Neural cell (in vitro differentiated cells): ENCODE measurements at regions not wholly inside any gene's neighbourhood (a gene's known extent, or its start where the extent isn't known, plus 50 kb on each side); places are given as distances from the start of the nearest gene placed in this dataset.

ENCODE experiments used
- H2AFZ ChIP-seq: fragments of 200-600, 300-800 bp; sonication (generic), shearing (Covaris generic); 2 replicates; pipeline ENCODE4 v1.6.0; 2014; ENCODE audit warnings: low read depth, mild to moderate bottlenecking, antibody characterized with exemption, low read length, moderate library complexity
- H3F3A ChIP-seq: fragments of 200-600 bp; shearing (Covaris generic); 2 replicates; pipeline ENCODE4 v1.6.1; 2016; ENCODE audit warnings: mild to moderate bottlenecking, moderate library complexity, mixed read lengths, antibody characterized with exemption, low read length; ENCODE audit not compliant: insufficient read depth, poor library complexity, severe bottlenecking
- H3K27ac ChIP-seq: fragments of 200-600, 300-800 bp; sonication (generic), shearing (Covaris generic); 2 replicates; pipeline ENCODE4 v1.5.1; 2014; ENCODE audit warnings: mild to moderate bottlenecking, low read length, moderate library complexity
- H3K27me3 ChIP-seq: fragments of 300-800, 200-600 bp; sonication (generic), shearing (Covaris generic); 2 replicates; pipeline ENCODE4 v1.6.0; 2014; ENCODE audit warnings: mild to moderate bottlenecking, low read depth, low read length, moderate library complexity; ENCODE audit not compliant: insufficient read depth
- H3K36me3 ChIP-seq: fragments of 300-800, 200-600 bp; sonication (generic), shearing (Covaris generic); 2 replicates; pipeline ENCODE4 v1.5.1; 2014; ENCODE audit warnings: mild to moderate bottlenecking, antibody characterized with exemption, low read length, moderate library complexity; ENCODE audit not compliant: insufficient read depth
- H3K4me2 ChIP-seq: fragments of 300-800, 200-600 bp; sonication (generic), shearing (Covaris generic); 2 replicates; pipeline ENCODE4 v1.6.0; 2014; ENCODE audit warnings: mild to moderate bottlenecking, low read length
- H3K4me3 ChIP-seq: fragments of 300-800, 200-600 bp; sonication (generic), shearing (Covaris generic); 2 replicates; pipeline ENCODE4 v1.5.1; 2014; ENCODE audit warnings: mild to moderate bottlenecking, low read length, moderate library complexity
- H3K79me2 ChIP-seq: fragments of 200-600 bp; shearing (Covaris generic); replicated peaks from 2 replicates; pipeline ENCODE4 v1.6.0; 2014; ENCODE audit warnings: mild to moderate bottlenecking, low read length, moderate library complexity; ENCODE audit not compliant: insufficient read depth
- H3K9ac ChIP-seq: fragments of 300-800, 200-600 bp; sonication (generic), shearing (Covaris generic); 2 replicates; pipeline ENCODE4 v1.6.1; 2016; ENCODE audit warnings: mild to moderate bottlenecking, low read length, mixed read lengths
- H3K9me2 ChIP-seq: fragments of 200-600 bp; shearing (Covaris generic); 2 replicates; pipeline ENCODE4 v1.6.1; 2016; ENCODE audit warnings: mild to moderate bottlenecking, low read length, mixed read lengths; ENCODE audit not compliant: insufficient read depth
- H3K9me3 ChIP-seq: fragments of 200-600, 300-800 bp; sonication (generic), shearing (Covaris generic); 2 replicates; pipeline ENCODE4 v1.6.1; 2016; ENCODE audit warnings: mild to moderate bottlenecking, mixed run types, low read length, moderate library complexity, mixed read lengths
- H4K20me1 ChIP-seq: fragments of 200-600 bp; shearing (Covaris generic); 2 replicates; pipeline ENCODE4 v1.6.1; 2016; ENCODE audit warnings: mild to moderate bottlenecking, mixed run types; ENCODE audit not compliant: insufficient read depth
- EP300 ChIP-seq: fragments of 450-650 bp; conservative IDR thresholded peaks from 2 replicates; pipeline ENCODE4 v1.6.1; 2014; ENCODE audit warnings: antibody characterized with exemption, mild to moderate bottlenecking, moderate library complexity; ENCODE audit not compliant: poor library complexity, severe bottlenecking
- EZH2 ChIP-seq: fragments of 200-600, 300-800 bp; shearing (Covaris generic), sonication (generic); IDR thresholded peaks from 2 replicates; pipeline ENCODE4 v1.6.1; 2014; ENCODE audit warnings: antibody characterized with exemption, low read length, borderline replicate concordance, mild to moderate bottlenecking; ENCODE audit not compliant: insufficient read depth, poor library complexity, severe bottlenecking
- MXI1 ChIP-seq: fragments of 450-650 bp; conservative IDR thresholded peaks from 2 replicates; pipeline ENCODE4 v1.6.1; 2014; ENCODE audit warnings: antibody characterized with exemption, mild to moderate bottlenecking; ENCODE audit not compliant: poor library complexity, severe bottlenecking
- POLR2AphosphoS5 ChIP-seq: IDR thresholded peaks from 2 replicates; pipeline ENCODE4 v1.6.1; 2012
- RAD21 ChIP-seq: fragments of 450-650 bp; conservative IDR thresholded peaks from 2 replicates; pipeline ENCODE4 v1.6.1; 2014; ENCODE audit warnings: antibody characterized with exemption, mild to moderate bottlenecking, moderate library complexity
- SMC3 ChIP-seq: fragments of 450-650 bp; conservative IDR thresholded peaks from 2 replicates; pipeline ENCODE4 v1.6.1; 2014; ENCODE audit warnings: antibody characterized with exemption, mild to moderate bottlenecking, moderate library complexity; ENCODE audit not compliant: poor library complexity
- TAF1 ChIP-seq: IDR thresholded peaks from 2 replicates; pipeline ENCODE4 v1.6.1; 2012; ENCODE audit warnings: low read depth
- TF ChIP-seq, protein P1 (sequence below): fragments of 450-650 bp; IDR thresholded peaks from 2 replicates; pipeline ENCODE4 v1.5.1; 2014; ENCODE audit warnings: antibody characterized with exemption, mild to moderate bottlenecking, moderate library complexity; ENCODE audit not compliant: poor library complexity, severe bottlenecking
- TF ChIP-seq, protein P2 (sequence below): IDR thresholded peaks from 2 replicates; pipeline ENCODE4 v1.6.1; 2012; ENCODE audit warnings: borderline replicate concordance

- Histone ChIP-seq H3K27me3 (no peaks in the 10 kb centered on the region), H3K27ac (no peak overlapping the region), H3K9ac (no peak overlapping the region), H2AFZ (no peak overlapping the region), H3K9me3 (no peaks in the 10 kb centered on the region), H3K9me2 (no peaks in the 10 kb centered on the region), H3K36me3 (no peaks in the 10 kb centered on the region), H4K20me1 (no peaks in the 10 kb centered on the region), H3F3A (no peaks in the 10 kb centered on the region), H3K4me2 (no peak overlapping the region), H3K79me2 (no peaks in the 10 kb centered on the region), H3K4me3 (no peak overlapping the region)
- TF ChIP-seq RAD21 (no peak), EP300 (no peak)
- TF ChIP-seq, protein P1, sequence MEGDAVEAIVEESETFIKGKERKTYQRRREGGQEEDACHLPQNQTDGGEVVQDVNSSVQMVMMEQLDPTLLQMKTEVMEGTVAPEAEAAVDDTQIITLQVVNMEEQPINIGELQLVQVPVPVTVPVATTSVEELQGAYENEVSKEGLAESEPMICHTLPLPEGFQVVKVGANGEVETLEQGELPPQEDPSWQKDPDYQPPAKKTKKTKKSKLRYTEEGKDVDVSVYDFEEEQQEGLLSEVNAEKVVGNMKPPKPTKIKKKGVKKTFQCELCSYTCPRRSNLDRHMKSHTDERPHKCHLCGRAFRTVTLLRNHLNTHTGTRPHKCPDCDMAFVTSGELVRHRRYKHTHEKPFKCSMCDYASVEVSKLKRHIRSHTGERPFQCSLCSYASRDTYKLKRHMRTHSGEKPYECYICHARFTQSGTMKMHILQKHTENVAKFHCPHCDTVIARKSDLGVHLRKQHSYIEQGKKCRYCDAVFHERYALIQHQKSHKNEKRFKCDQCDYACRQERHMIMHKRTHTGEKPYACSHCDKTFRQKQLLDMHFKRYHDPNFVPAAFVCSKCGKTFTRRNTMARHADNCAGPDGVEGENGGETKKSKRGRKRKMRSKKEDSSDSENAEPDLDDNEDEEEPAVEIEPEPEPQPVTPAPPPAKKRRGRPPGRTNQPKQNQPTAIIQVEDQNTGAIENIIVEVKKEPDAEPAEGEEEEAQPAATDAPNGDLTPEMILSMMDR, result no peak
- TF ChIP-seq, protein P2, sequence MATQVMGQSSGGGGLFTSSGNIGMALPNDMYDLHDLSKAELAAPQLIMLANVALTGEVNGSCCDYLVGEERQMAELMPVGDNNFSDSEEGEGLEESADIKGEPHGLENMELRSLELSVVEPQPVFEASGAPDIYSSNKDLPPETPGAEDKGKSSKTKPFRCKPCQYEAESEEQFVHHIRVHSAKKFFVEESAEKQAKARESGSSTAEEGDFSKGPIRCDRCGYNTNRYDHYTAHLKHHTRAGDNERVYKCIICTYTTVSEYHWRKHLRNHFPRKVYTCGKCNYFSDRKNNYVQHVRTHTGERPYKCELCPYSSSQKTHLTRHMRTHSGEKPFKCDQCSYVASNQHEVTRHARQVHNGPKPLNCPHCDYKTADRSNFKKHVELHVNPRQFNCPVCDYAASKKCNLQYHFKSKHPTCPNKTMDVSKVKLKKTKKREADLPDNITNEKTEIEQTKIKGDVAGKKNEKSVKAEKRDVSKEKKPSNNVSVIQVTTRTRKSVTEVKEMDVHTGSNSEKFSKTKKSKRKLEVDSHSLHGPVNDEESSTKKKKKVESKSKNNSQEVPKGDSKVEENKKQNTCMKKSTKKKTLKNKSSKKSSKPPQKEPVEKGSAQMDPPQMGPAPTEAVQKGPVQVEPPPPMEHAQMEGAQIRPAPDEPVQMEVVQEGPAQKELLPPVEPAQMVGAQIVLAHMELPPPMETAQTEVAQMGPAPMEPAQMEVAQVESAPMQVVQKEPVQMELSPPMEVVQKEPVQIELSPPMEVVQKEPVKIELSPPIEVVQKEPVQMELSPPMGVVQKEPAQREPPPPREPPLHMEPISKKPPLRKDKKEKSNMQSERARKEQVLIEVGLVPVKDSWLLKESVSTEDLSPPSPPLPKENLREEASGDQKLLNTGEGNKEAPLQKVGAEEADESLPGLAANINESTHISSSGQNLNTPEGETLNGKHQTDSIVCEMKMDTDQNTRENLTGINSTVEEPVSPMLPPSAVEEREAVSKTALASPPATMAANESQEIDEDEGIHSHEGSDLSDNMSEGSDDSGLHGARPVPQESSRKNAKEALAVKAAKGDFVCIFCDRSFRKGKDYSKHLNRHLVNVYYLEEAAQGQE, result no peak
These were observed 190.4 kb downstream of the NUAK1 start for GRCh38 chr12:105948331-105948730.

GRCh38 chr12:105949391-105949790 is 189.4 kb downstream of the NUAK1 start:
- no peaks in the 10 kb centered on the region for H3K36me3 ChIP-seq
- H3K79me2 ChIP-seq, result no peaks in the 10 kb centered on the region
- no peaks in the 10 kb centered on the region for H3K27me3 ChIP-seq
- H3K4me2 ChIP-seq, result no peak overlapping the region
- TF ChIP-seq, protein P2, result no peak
- TF ChIP-seq MXI1, result no peak
- TF ChIP-seq TAF1, result no peak
- no peak for TF ChIP-seq EZH2
- no peak for TF ChIP-seq POLR2AphosphoS5
- TF ChIP-seq, protein P1, result no peak
- no peak for TF ChIP-seq RAD21
- TF ChIP-seq SMC3, result no peak
- TF ChIP-seq EP300, result no peak
- H3K27ac ChIP-seq, result no peak overlapping the region
- no peaks in the 10 kb centered on the region for H4K20me1 ChIP-seq
- no peaks in the 10 kb centered on the region for H3K9me3 ChIP-seq
- no peaks in the 10 kb centered on the region for H3F3A ChIP-seq
- no peak overlapping the region for H2AFZ ChIP-seq
- H3K9ac ChIP-seq, result no peak overlapping the region
- no peaks in the 10 kb centered on the region for H3K9me2 ChIP-seq
- H3K4me3 ChIP-seq, result no peak overlapping the region
